OCI-LY1 (cell line): ENCODE measurements at regions not wholly inside any gene's neighbourhood (a gene's known extent, or its start where the extent isn't known, plus 50 kb on each side); places are given as distances from the start of the nearest gene placed in this dataset.

Experiments used
- CTCF ChIP-seq: fragments of 200-600 bp; sonication (generic), shearing (Covaris generic); IDR thresholded peaks from 2 replicates; pipeline ENCODE4 v1.5.1; 2017; ENCODE audit warnings: mild to moderate bottlenecking, antibody characterized with exemption, low read length, moderate library complexity, mixed read lengths
- EZH2 ChIP-seq: fragments of 200-600 bp; sonication (generic), shearing (Covaris generic); IDR thresholded peaks from 2 replicates; pipeline ENCODE4 v1.8.0; 2017; ENCODE audit warnings: borderline replicate concordance, mixed run types, mild to moderate bottlenecking, antibody characterized with exemption, low read length, moderate library complexity, mixed read lengths

GRCh38 chr2:223467196-223467595 is 135.0 kb downstream of the SCG2 start:
- TF ChIP-seq CTCF, result no peak
- TF ChIP-seq EZH2, result no peak
